SK-N-SH (cell line): ENCODE measurements at regions not wholly inside any gene's neighbourhood (a gene's known extent, or its start where the extent isn't known, plus 50 kb on each side); places are given as distances from the start of the nearest gene placed in this dataset.

Experiments
- CTCF ChIA-PET: fragments of 300-600, 350-600 bp; formaldehyde crosslinking; extraction: SDS; loops from one replicate; lab custom pipeline; 2021; lab: Yijun Ruan, JAX
- POLR2A ChIA-PET: fragments of 350-600 bp; sonication (Branson Sonifier 250); formaldehyde crosslinking; extraction: SDS; loops from one replicate; lab custom pipeline; 2020; ENCODE audit warnings: antibody characterized with exemption, inconsistent platforms; lab: Yijun Ruan, JAX
- DNase-seq: peaks from one replicate; pipeline ENCODE4 v3.0.0; 2012
- H2AFZ ChIP-seq: fragments of 200-600 bp; sonication (generic); 2 replicates; pipeline ENCODE4 v1.8.1; 2016; ENCODE audit warnings: antibody characterized with exemption, mild to moderate bottlenecking, low read depth
- H3F3A ChIP-seq: fragments of 200-600 bp; sonication (generic); replicated peaks from 2 replicates; pipeline ENCODE3; 2016; ENCODE audit warnings: antibody characterized with exemption, mild to moderate bottlenecking; ENCODE audit not compliant: insufficient read depth
- H3K27ac ChIP-seq, 2 experiments: fragments of 200-500 bp in 1 of 2; fragments of 200-600 bp in 1 of 2; sonication (Bioruptor generic) in 1 of 2; sonication (generic), shearing (Covaris generic) in 1 of 2; 2 replicates each; pipeline versions ENCODE4 v1.5.1 to v1.6.1; 2014 to 2016; ENCODE audit warnings: low read depth in 2 of 2, inconsistent platforms in 1 of 2, low read length in 1 of 2, mild to moderate bottlenecking in 1 of 2, mixed read lengths in 1 of 2
- H3K27me3 ChIP-seq: fragments of 200-600 bp; sonication (generic), shearing (Covaris generic); 2 replicates; pipeline ENCODE4 v1.6.1; 2016; ENCODE audit warnings: mixed run types; ENCODE audit not compliant: insufficient read depth
- H3K36me3 ChIP-seq, 2 experiments: fragments of 200-500 bp in 1 of 2; fragments of 200-600 bp in 1 of 2; sonication (Bioruptor generic) in 1 of 2; sonication (generic) in 1 of 2; replicated peaks in 1 of 2; 2 replicates each; pipeline versions ENCODE3 to v1.5.1; 2014 to 2016; ENCODE audit warnings: low read length in 1 of 2, mild to moderate bottlenecking in 1 of 2; ENCODE audit not compliant: insufficient read depth in 2 of 2, control insufficient read depth in 1 of 2
- H3K4me1 ChIP-seq, 2 experiments: fragments of 200-500 bp in 1 of 2; fragments of 200-600 bp in 1 of 2; sonication (Bioruptor generic) in 1 of 2; sonication (generic), shearing (Covaris generic) in 1 of 2; 2 replicates each; pipeline versions ENCODE4 v1.5.1 to v1.6.1; 2014 to 2016; ENCODE audit warnings: low read depth in 1 of 2, low read length in 1 of 2, mixed run types in 1 of 2; ENCODE audit not compliant: insufficient read depth in 2 of 2, control insufficient read depth in 1 of 2
- H3K4me2 ChIP-seq: fragments of 200-600 bp; sonication (generic), shearing (Covaris generic); 2 replicates; pipeline ENCODE4 v1.6.1; 2017; ENCODE audit warnings: mixed run types
- H3K4me3 ChIP-seq, 2 experiments: fragments of 200-500 bp in 1 of 2; fragments of 200-600 bp in 1 of 2; sonication (Bioruptor generic) in 1 of 2; sonication (generic), shearing (Covaris generic) in 1 of 2; 2 replicates each; pipeline versions ENCODE4 v1.5.1 to v1.8.1; 2014 to 2016; ENCODE audit warnings: low read depth in 2 of 2, inconsistent platforms in 1 of 2, low read length in 1 of 2, mild to moderate bottlenecking in 1 of 2, mixed read lengths in 1 of 2, moderate library complexity in 1 of 2
- H3K79me2 ChIP-seq: fragments of 200-600 bp; sonication (generic); 2 replicates; pipeline ENCODE4 v1.8.1; 2017; ENCODE audit warnings: mild to moderate bottlenecking; ENCODE audit not compliant: insufficient read depth
- H3K9ac ChIP-seq: fragments of 200-600 bp; sonication (generic); 2 replicates; pipeline ENCODE4 v1.6.1; 2017; ENCODE audit warnings: mixed run types
- H3K9me2 ChIP-seq: fragments of 200-600 bp; sonication (generic); 2 replicates; pipeline ENCODE4 v1.6.1; 2017; ENCODE audit warnings: mixed run types
- H3K9me3 ChIP-seq: fragments of 200-600 bp; sonication (generic); 2 replicates; pipeline ENCODE4 v1.6.1; 2017; ENCODE audit warnings: mixed run types, mild to moderate bottlenecking, moderate library complexity
- H4K20me1 ChIP-seq: fragments of 200-600 bp; sonication (generic); 2 replicates; pipeline ENCODE4 v1.6.1; 2017; ENCODE audit warnings: mild to moderate bottlenecking, mixed run types; ENCODE audit not compliant: insufficient read depth
- CHD2 ChIP-seq: fragments of 150-350 bp; IDR thresholded peaks from 2 replicates; pipeline ENCODE4 v1.6.1; 2018; ENCODE audit warnings: low read length; ENCODE audit not compliant: partially characterized antibody
- EP300 ChIP-seq, 2 experiments: IDR thresholded peaks; 2 replicates each; pipeline versions ENCODE4 v1.4.0 to v1.6.1; 2012; ENCODE audit warnings: borderline replicate concordance in 1 of 2, low read depth in 1 of 2, low read length in 1 of 2
- EZH2phosphoT487 ChIP-seq: fragments of 200-600 bp; sonication (generic); IDR thresholded peaks from 2 replicates; pipeline ENCODE4 v1.6.1; 2017; ENCODE audit warnings: low read depth, mixed run types, mild to moderate bottlenecking, antibody characterized with exemption, moderate library complexity, borderline replicate concordance
- FOSL2 ChIP-seq: IDR thresholded peaks from 2 replicates; pipeline ENCODE4 v1.4.0; 2012; ENCODE audit warnings: low read depth, mild to moderate bottlenecking, moderate library complexity, borderline replicate concordance
- FOXM1 ChIP-seq: IDR thresholded peaks from 2 replicates; pipeline ENCODE4 v1.4.0; 2012; ENCODE audit warnings: low read depth, mild to moderate bottlenecking
- GABPA ChIP-seq: IDR thresholded peaks from 2 replicates; pipeline ENCODE4 v1.4.0; 2012; ENCODE audit warnings: low read depth, mild to moderate bottlenecking
- GATA2 ChIP-seq: sonication (generic); formaldehyde crosslinking; IDR thresholded peaks from 2 replicates; pipeline ENCODE4 v1.5.0; 2020; ENCODE audit warnings: mild to moderate bottlenecking, missing genetic modification reagents
- MEF2A ChIP-seq: IDR thresholded peaks from 2 replicates; pipeline ENCODE4 v1.4.0; 2012; ENCODE audit warnings: low read depth, borderline replicate concordance
- NFIC ChIP-seq: IDR thresholded peaks from 2 replicates; pipeline ENCODE4 v1.4.0; 2012; ENCODE audit warnings: borderline replicate concordance
- NRF1 ChIP-seq: IDR thresholded peaks from 2 replicates; pipeline ENCODE4 v1.6.1; 2012; ENCODE audit warnings: low read depth, mild to moderate bottlenecking, low read length
- RFX5 ChIP-seq: IDR thresholded peaks from 2 replicates; pipeline ENCODE4 v1.6.1; 2012; ENCODE audit warnings: mild to moderate bottlenecking, improper control_type of control experiment, low read length
- WGBS: methylation state at CpG from one replicate; pipeline ENCODE4 v1.1.6; 2017; ENCODE audit warnings: low lambda C conversion rate; 5-methylcytosine and 5-hydroxymethylcytosine counted together
- TF ChIP-seq, protein P1 (sequence below): fragments of 200-600 bp; sonication (generic); IDR thresholded peaks from 2 replicates; pipeline ENCODE4 v1.6.1; 2017; ENCODE audit warnings: antibody characterized with exemption, mild to moderate bottlenecking, moderate library complexity
- TF ChIP-seq, protein P2 (sequence below): IDR thresholded peaks from 2 replicates; pipeline ENCODE4 v1.6.1; 2012; ENCODE audit warnings: mild to moderate bottlenecking, low read depth, low read length, moderate library complexity
- TF ChIP-seq, protein P3 (sequence below): IDR thresholded peaks from 2 replicates; pipeline ENCODE4 v1.4.0; 2012; ENCODE audit warnings: low read depth
- TF ChIP-seq, protein P4 (sequence below): IDR thresholded peaks from 2 replicates; pipeline ENCODE4 v1.4.0; 2012; ENCODE audit warnings: low read depth, borderline replicate concordance
- TF ChIP-seq, protein P5 (sequence below): IDR thresholded peaks from 2 replicates; pipeline ENCODE4 v1.4.0; 2012; ENCODE audit warnings: low read depth, borderline replicate concordance
- TF ChIP-seq, protein P6 (sequence below): IDR thresholded peaks from 2 replicates; pipeline ENCODE4; 2012

DNA sequence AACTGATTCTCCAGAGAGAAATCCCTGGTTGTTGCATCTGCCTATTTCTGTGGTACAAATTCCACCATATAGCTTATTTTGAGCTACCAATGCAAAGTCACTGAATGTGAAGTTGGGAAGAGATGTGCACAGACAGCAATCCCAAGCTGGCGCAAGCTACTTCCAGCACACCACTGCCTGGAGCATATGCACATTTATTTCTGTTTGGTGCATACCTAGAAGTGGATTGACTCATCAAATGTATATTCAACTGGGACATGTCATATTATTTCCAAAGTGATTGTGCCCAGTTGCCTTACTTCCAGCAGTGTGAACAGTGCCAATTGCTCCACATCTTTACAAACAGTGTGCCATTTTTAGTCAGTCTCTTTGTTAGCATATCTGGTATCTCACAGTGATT, 58.2 kb upstream of the PLD5 start:
- ChIA-PET CTCF (no interaction called here), POLR2A (no interaction called here)
- no peaks in the 10 kb centered on the region for H3K27me3 ChIP-seq
- no peaks in the 10 kb centered on the region for H3K36me3 ChIP-seq
- no peak overlapping the region for H3K27ac ChIP-seq
- H3K4me1 ChIP-seq = no peaks in the 10 kb centered on the region
- H3K79me2 ChIP-seq = no peaks in the 10 kb centered on the region
- DNase-seq = no peak
- TF ChIP-seq CHD2 (no peak), FOXM1 (no peak), EZH2phosphoT487 (no peak), NRF1 (no peak), EP300 (IDR thresholded peaks at IDR 0.05; ENCODE audit: borderline replicate concordance in 1 of 2, low read depth in 1 of 2, low read length in 1 of 2) (no peak), NFIC (no peak), RFX5 (no peak), FOSL2 (no peak), MEF2A (no peak), GATA2 (no peak), GABPA (no peak)
- TF ChIP-seq, protein P1, sequence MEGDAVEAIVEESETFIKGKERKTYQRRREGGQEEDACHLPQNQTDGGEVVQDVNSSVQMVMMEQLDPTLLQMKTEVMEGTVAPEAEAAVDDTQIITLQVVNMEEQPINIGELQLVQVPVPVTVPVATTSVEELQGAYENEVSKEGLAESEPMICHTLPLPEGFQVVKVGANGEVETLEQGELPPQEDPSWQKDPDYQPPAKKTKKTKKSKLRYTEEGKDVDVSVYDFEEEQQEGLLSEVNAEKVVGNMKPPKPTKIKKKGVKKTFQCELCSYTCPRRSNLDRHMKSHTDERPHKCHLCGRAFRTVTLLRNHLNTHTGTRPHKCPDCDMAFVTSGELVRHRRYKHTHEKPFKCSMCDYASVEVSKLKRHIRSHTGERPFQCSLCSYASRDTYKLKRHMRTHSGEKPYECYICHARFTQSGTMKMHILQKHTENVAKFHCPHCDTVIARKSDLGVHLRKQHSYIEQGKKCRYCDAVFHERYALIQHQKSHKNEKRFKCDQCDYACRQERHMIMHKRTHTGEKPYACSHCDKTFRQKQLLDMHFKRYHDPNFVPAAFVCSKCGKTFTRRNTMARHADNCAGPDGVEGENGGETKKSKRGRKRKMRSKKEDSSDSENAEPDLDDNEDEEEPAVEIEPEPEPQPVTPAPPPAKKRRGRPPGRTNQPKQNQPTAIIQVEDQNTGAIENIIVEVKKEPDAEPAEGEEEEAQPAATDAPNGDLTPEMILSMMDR = no peak
- TF ChIP-seq, protein P2, sequence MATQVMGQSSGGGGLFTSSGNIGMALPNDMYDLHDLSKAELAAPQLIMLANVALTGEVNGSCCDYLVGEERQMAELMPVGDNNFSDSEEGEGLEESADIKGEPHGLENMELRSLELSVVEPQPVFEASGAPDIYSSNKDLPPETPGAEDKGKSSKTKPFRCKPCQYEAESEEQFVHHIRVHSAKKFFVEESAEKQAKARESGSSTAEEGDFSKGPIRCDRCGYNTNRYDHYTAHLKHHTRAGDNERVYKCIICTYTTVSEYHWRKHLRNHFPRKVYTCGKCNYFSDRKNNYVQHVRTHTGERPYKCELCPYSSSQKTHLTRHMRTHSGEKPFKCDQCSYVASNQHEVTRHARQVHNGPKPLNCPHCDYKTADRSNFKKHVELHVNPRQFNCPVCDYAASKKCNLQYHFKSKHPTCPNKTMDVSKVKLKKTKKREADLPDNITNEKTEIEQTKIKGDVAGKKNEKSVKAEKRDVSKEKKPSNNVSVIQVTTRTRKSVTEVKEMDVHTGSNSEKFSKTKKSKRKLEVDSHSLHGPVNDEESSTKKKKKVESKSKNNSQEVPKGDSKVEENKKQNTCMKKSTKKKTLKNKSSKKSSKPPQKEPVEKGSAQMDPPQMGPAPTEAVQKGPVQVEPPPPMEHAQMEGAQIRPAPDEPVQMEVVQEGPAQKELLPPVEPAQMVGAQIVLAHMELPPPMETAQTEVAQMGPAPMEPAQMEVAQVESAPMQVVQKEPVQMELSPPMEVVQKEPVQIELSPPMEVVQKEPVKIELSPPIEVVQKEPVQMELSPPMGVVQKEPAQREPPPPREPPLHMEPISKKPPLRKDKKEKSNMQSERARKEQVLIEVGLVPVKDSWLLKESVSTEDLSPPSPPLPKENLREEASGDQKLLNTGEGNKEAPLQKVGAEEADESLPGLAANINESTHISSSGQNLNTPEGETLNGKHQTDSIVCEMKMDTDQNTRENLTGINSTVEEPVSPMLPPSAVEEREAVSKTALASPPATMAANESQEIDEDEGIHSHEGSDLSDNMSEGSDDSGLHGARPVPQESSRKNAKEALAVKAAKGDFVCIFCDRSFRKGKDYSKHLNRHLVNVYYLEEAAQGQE = no peak
- TF ChIP-seq, protein P3, sequence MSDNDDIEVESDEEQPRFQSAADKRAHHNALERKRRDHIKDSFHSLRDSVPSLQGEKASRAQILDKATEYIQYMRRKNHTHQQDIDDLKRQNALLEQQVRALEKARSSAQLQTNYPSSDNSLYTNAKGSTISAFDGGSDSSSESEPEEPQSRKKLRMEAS = no peak
- TF ChIP-seq, protein P4, sequence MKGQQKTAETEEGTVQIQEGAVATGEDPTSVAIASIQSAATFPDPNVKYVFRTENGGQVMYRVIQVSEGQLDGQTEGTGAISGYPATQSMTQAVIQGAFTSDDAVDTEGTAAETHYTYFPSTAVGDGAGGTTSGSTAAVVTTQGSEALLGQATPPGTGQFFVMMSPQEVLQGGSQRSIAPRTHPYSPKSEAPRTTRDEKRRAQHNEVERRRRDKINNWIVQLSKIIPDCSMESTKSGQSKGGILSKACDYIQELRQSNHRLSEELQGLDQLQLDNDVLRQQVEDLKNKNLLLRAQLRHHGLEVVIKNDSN = no peak
- TF ChIP-seq, protein P5, sequence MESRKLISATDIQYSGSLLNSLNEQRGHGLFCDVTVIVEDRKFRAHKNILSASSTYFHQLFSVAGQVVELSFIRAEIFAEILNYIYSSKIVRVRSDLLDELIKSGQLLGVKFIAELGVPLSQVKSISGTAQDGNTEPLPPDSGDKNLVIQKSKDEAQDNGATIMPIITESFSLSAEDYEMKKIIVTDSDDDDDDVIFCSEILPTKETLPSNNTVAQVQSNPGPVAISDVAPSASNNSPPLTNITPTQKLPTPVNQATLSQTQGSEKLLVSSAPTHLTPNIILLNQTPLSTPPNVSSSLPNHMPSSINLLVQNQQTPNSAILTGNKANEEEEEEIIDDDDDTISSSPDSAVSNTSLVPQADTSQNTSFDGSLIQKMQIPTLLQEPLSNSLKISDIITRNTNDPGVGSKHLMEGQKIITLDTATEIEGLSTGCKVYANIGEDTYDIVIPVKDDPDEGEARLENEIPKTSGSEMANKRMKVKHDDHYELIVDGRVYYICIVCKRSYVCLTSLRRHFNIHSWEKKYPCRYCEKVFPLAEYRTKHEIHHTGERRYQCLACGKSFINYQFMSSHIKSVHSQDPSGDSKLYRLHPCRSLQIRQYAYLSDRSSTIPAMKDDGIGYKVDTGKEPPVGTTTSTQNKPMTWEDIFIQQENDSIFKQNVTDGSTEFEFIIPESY = no peak
- TF ChIP-seq, protein P6, sequence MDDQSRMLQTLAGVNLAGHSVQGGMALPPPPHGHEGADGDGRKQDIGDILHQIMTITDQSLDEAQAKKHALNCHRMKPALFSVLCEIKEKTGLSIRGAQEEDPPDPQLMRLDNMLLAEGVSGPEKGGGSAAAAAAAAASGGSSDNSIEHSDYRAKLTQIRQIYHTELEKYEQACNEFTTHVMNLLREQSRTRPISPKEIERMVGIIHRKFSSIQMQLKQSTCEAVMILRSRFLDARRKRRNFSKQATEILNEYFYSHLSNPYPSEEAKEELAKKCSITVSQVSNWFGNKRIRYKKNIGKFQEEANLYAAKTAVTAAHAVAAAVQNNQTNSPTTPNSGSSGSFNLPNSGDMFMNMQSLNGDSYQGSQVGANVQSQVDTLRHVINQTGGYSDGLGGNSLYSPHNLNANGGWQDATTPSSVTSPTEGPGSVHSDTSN = no peak
- no peaks in the 10 kb centered on the region for H3K9me2 ChIP-seq
- no peaks in the 10 kb centered on the region for H3K9me3 ChIP-seq
- no peaks in the 10 kb centered on the region for H3F3A ChIP-seq
- no peaks in the 10 kb centered on the region for H4K20me1 ChIP-seq
- H3K4me3 ChIP-seq = no peak overlapping the region
- H2AFZ ChIP-seq = no peak overlapping the region
- no peak overlapping the region for H3K9ac ChIP-seq
- 60% methylated on average over 1 of the region's 1 CpG for WGBS
- H3K4me2 ChIP-seq = no peak overlapping the region
